Activated T-helper 17 cell treated with anti-CD3 and anti-CD28 coated beads, Interleukin-2, amount 50 U/mL, for 72 hours (primary cell): ENCODE measurements at regions not wholly inside any gene's neighbourhood (a gene's known extent, or its start where the extent isn't known, plus 50 kb on each side); places are given as distances from the start of the nearest gene placed in this dataset.

ENCODE experiments used
- ATAC-seq: fragments of 150-1000 bp; cut with Tn5 transposase; replicated peaks from 2 replicates; pipeline ENCODE4 v1.10.0; 2021; ENCODE audit warnings: mild to moderate bottlenecking, moderate library complexity
- H3K27ac Mint-ChIP-seq: one replicate; pipeline ENCODE4 v1.8.0; 2022; ENCODE audit warnings: mixed read lengths
- H3K27me3 Mint-ChIP-seq: one replicate; pipeline ENCODE4 v1.8.0; 2022; ENCODE audit warnings: mixed read lengths
- H3K36me3 Mint-ChIP-seq: one replicate; pipeline ENCODE4 v1.8.0; 2022; ENCODE audit warnings: low read depth, mild to moderate bottlenecking, mixed read lengths
- H3K4me1 Mint-ChIP-seq: one replicate; pipeline ENCODE4 v1.8.0; 2022; ENCODE audit warnings: mixed read lengths
- H3K4me3 Mint-ChIP-seq: one replicate; pipeline ENCODE4 v1.8.0; 2022; ENCODE audit warnings: mild to moderate bottlenecking, mixed read lengths
- H3K9me3 Mint-ChIP-seq: one replicate; pipeline ENCODE4 v1.8.0; 2022; ENCODE audit warnings: mixed read lengths

DNA sequence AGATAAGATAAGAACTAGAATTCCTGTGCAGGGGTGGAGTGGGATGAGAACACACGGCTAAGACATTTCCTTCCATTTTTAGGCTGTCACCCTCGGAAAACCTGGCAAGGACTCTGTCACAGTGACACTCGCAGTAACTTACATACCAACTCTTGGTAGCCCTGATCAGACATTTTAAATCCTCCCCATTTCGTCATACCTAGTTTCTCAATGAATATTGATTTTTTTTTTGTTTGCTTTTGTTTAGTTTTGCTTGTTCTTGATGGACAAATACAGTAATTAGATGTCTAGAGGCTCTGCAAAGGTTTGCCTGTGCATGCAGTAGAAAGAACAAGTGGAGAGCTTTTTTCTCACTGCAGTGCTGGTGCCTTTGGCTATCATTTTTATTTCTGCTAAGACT, 213.0 kb upstream of the FAM83B start:
- no peaks in the 10 kb centered on the region for H3K36me3 Mint-ChIP-seq
- no peaks in the 10 kb centered on the region for H3K4me1 Mint-ChIP-seq
- no peaks in the 10 kb centered on the region for H3K27me3 Mint-ChIP-seq
- H3K9me3 Mint-ChIP-seq = no peaks in the 10 kb centered on the region
- no peak for ATAC-seq
- no peak overlapping the region for H3K4me3 Mint-ChIP-seq
- H3K27ac Mint-ChIP-seq = no peak overlapping the region

- no peaks in the 10 kb centered on the region for H3K9me3 Mint-ChIP-seq
- no peaks in the 10 kb centered on the region for H3K27me3 Mint-ChIP-seq
- ATAC-seq = no peak
- H3K27ac Mint-ChIP-seq = no peak overlapping the region
- no peaks in the 10 kb centered on the region for H3K4me1 Mint-ChIP-seq
- H3K36me3 Mint-ChIP-seq = no peaks in the 10 kb centered on the region
- no peak overlapping the region for H3K4me3 Mint-ChIP-seq
These were observed 205.7 kb upstream of the FAM83B start for GRCh38 chr6:54640911-54641310.

DNA sequence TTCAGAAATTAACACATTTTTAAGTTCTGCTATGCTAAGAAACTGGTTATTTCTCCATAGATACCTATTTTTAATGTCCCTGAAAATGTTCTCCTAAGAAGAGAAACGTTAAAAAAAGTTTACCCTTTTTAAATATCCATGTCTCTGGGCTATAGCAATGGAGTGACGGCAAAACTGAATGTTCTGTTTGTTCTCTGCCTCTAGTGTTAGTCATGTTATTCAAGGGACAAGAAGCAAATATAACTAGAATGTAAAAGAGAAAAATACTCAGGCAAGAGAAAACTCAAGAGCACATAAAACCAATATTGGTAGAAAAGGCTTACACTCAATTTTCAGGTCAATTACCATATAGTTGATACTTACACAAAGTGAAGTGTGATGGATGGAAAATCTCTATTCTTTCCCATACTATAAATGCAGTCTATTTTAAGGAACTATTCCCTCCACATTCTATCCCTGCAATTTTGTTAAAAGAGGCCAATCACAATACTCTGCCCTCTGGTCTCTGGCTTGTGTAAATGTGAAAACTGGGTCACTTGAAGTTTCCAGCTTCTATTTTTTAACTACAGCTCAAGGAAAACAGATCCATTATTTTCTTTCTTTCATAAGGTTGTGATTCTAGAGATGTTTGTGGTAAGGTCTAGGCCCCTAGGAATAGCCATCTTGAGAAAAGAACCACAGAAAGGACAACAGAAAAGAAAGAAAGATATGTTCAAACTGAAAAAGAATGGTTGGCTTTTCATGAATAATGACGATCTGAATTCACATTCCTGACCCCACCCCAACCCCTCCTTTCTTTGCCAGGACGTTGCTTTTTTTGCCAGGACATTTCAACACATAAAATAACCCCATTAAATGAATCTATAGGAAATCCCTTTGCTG, 200.3 kb upstream of the FAM83B start:
- Mint-ChIP-seq H3K4me1 (no peaks in the 10 kb centered on the region), H3K9me3 (peaks cover 8% of the 10 kb centered on the region), H3K4me3 (no peak overlapping the region), H3K27me3 (no peaks in the 10 kb centered on the region), H3K27ac (no peak overlapping the region), H3K36me3 (no peaks in the 10 kb centered on the region)
- no peak for ATAC-seq

GRCh38 chr6:54646951-54647664, 199.5 kb upstream of the FAM83B start:
- ATAC-seq = no peak
- no peaks in the 10 kb centered on the region for H3K36me3 Mint-ChIP-seq
- H3K9me3 Mint-ChIP-seq = peaks cover 8% of the 10 kb centered on the region
- no peaks in the 10 kb centered on the region for H3K4me1 Mint-ChIP-seq
- no peak overlapping the region for H3K27ac Mint-ChIP-seq
- H3K27me3 Mint-ChIP-seq = no peaks in the 10 kb centered on the region
- no peak overlapping the region for H3K4me3 Mint-ChIP-seq

- no peak for ATAC-seq
- peaks cover 17% of the 10 kb centered on the region for H3K9me3 Mint-ChIP-seq
- H3K4me3 Mint-ChIP-seq = no peak overlapping the region
- no peak overlapping the region for H3K27ac Mint-ChIP-seq
- no peaks in the 10 kb centered on the region for H3K4me1 Mint-ChIP-seq
- H3K27me3 Mint-ChIP-seq = no peaks in the 10 kb centered on the region
- H3K36me3 Mint-ChIP-seq = no peaks in the 10 kb centered on the region
These were observed 192.2 kb upstream of the FAM83B start for GRCh38 chr6:54654381-54654780.

DNA sequence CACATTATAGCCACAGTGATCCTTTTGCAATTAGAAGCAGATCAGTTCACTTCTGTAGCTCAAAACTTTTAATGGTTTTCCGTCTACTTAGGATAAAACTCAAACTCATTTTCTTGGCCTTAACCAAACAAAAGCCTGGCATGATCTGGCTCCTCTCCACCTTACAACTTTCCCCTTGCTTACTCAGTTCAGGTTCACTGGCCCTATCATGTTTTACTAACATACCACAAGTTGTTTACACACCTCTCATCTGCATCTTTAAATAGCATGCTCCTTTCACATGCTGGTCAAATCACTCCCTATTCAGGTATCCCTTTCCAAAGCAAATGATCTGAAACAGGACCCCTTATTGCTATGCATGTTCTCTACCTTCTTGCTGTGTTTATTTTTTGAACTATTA, 191.4 kb upstream of the FAM83B start:
- Mint-ChIP-seq H3K36me3 (no peaks in the 10 kb centered on the region), H3K27ac (no peak overlapping the region), H3K9me3 (peaks cover 13% of the 10 kb centered on the region), H3K4me1 (no peaks in the 10 kb centered on the region), H3K4me3 (no peak overlapping the region), H3K27me3 (no peaks in the 10 kb centered on the region)
- ATAC-seq = no peak

- H3K9me3 Mint-ChIP-seq = no peaks in the 10 kb centered on the region
- no peaks in the 10 kb centered on the region for H3K4me1 Mint-ChIP-seq
- H3K27ac Mint-ChIP-seq = no peak overlapping the region
These were observed 181.3 kb upstream of the FAM83B start for GRCh38 chr6:54665278-54665677.

DNA sequence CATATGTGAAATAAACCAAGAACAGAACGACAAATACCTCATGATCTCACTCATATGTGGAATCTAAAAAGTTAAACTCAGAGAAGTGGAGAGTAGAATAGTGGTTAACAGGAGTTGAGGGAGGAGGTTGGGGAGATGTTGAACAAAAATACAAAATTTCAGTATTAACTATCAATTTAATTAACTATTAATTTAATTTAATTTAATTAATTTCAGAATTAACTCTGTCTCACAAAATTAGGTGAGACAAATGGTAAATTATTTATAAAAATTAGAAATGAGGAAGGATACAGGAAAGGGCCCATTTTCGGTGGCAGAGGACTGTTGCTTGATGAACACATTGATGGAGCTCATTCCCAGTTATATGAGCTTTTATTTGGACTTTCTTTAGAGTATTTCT, 166.0 kb upstream of the FAM83B start:
- no peak for ATAC-seq
- H3K4me3 Mint-ChIP-seq = no peak overlapping the region
- H3K4me1 Mint-ChIP-seq = no peaks in the 10 kb centered on the region
- H3K9me3 Mint-ChIP-seq = peaks cover 5% of the 10 kb centered on the region
- H3K27me3 Mint-ChIP-seq = no peaks in the 10 kb centered on the region
- H3K27ac Mint-ChIP-seq = no peak overlapping the region
- no peaks in the 10 kb centered on the region for H3K36me3 Mint-ChIP-seq

More at GRCh38 chr6:54665278-54665677, 181.3 kb upstream of the FAM83B start:
- no peak overlapping the region for H3K4me3 Mint-ChIP-seq
- H3K27me3 Mint-ChIP-seq = no peaks in the 10 kb centered on the region
- no peak for ATAC-seq
- no peaks in the 10 kb centered on the region for H3K36me3 Mint-ChIP-seq

- no peaks in the 10 kb centered on the region for H3K36me3 Mint-ChIP-seq
- H3K9me3 Mint-ChIP-seq = peaks cover 5% of the 10 kb centered on the region
- no peaks in the 10 kb centered on the region for H3K4me1 Mint-ChIP-seq
- ATAC-seq = no peak
- no peak overlapping the region for H3K27ac Mint-ChIP-seq
- H3K27me3 Mint-ChIP-seq = no peaks in the 10 kb centered on the region
- no peak overlapping the region for H3K4me3 Mint-ChIP-seq
These were observed 165.3 kb upstream of the FAM83B start for GRCh38 chr6:54681267-54681666.

DNA sequence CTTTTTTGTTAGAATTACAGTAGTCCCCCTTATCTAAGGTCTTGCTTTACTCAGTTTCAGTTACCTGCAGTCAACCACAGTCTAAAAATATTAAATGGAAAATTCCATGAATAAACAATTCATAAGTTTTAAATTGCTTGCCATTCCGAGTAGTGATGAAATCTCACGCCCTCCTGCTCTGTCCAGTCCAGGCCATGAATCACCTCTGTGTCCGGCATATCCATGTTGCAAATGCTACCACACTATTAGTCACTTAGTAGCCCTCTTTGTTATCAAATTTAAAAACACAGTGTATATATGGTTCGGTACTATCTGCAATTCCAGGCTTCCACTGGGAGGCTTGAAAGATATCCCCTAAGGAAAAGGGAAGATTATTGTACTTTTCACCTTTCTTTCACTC, 164.6 kb upstream of the FAM83B start:
- no peaks in the 10 kb centered on the region for H3K4me1 Mint-ChIP-seq
- H3K4me3 Mint-ChIP-seq = no peak overlapping the region
- no peak for ATAC-seq
- peaks cover 5% of the 10 kb centered on the region for H3K9me3 Mint-ChIP-seq
- H3K27ac Mint-ChIP-seq = no peak overlapping the region
- H3K27me3 Mint-ChIP-seq = no peaks in the 10 kb centered on the region
- no peaks in the 10 kb centered on the region for H3K36me3 Mint-ChIP-seq

- Mint-ChIP-seq H3K27me3 (no peaks in the 10 kb centered on the region), H3K9me3 (no peaks in the 10 kb centered on the region), H3K27ac (no peak overlapping the region), H3K4me1 (no peaks in the 10 kb centered on the region), H3K36me3 (no peaks in the 10 kb centered on the region), H3K4me3 (no peak overlapping the region)
- ATAC-seq = no peak
These were observed 157.0 kb upstream of the FAM83B start for GRCh38 chr6:54689620-54690019.

DNA sequence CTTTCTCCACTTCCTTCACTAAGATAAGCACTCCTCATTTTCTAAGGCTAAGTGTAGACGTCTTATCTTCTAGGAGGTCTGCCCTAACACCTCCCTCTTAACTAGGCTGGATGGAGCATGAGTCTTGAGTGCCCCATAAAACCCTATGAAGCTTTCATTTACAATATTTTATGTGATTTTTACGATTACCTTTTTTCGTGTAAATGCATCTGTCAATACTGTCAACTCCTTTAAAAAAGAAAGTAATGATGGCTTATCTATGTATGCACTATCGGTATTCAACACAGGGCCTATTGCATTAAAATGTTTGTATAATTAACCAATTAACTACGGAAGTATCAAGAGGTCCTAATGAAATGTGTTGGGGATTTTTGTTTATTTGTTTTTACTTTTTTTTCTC, 156.0 kb upstream of the FAM83B start:
- no peaks in the 10 kb centered on the region for H3K27me3 Mint-ChIP-seq

GRCh38 chr6:54694928-54695532, 151.5 kb upstream of the FAM83B start:
- no peak overlapping the region for H3K4me3 Mint-ChIP-seq
- no peaks in the 10 kb centered on the region for H3K9me3 Mint-ChIP-seq
- no peaks in the 10 kb centered on the region for H3K36me3 Mint-ChIP-seq
- ATAC-seq = no peak
- H3K27ac Mint-ChIP-seq = no peak overlapping the region
- no peaks in the 10 kb centered on the region for H3K4me1 Mint-ChIP-seq
- H3K27me3 Mint-ChIP-seq = no peaks in the 10 kb centered on the region

More for the DNA sequence above, 156.0 kb upstream of the FAM83B start:
- Mint-ChIP-seq H3K36me3 (no peaks in the 10 kb centered on the region), H3K4me1 (no peaks in the 10 kb centered on the region), H3K4me3 (no peak overlapping the region), H3K9me3 (no peaks in the 10 kb centered on the region), H3K27ac (no peak overlapping the region)
- ATAC-seq = no peak

DNA sequence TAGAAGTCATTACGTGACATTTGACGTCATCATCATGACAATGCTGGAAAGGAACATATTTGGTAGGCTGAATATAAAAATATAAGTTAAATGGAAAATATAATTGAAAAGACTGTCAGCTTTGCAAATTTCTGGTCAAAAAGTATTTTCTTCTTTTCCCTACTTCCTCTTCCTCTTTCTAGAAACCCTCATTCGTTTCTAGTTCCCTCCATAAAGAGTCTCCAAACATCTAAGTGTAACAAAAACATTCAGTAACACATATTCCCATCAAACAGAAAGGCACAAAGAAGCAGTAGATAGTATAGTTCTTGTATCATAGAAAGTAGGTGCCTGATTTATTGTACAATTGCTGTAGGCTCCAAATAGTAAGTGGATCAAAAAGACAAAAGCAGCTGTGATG, 150.8 kb upstream of the FAM83B start:
- H3K9me3 Mint-ChIP-seq = no peaks in the 10 kb centered on the region
- H3K4me3 Mint-ChIP-seq = no peak overlapping the region
- no peaks in the 10 kb centered on the region for H3K36me3 Mint-ChIP-seq
- H3K27ac Mint-ChIP-seq = no peak overlapping the region
- no peaks in the 10 kb centered on the region for H3K4me1 Mint-ChIP-seq
- no peak for ATAC-seq
- no peaks in the 10 kb centered on the region for H3K27me3 Mint-ChIP-seq

DNA sequence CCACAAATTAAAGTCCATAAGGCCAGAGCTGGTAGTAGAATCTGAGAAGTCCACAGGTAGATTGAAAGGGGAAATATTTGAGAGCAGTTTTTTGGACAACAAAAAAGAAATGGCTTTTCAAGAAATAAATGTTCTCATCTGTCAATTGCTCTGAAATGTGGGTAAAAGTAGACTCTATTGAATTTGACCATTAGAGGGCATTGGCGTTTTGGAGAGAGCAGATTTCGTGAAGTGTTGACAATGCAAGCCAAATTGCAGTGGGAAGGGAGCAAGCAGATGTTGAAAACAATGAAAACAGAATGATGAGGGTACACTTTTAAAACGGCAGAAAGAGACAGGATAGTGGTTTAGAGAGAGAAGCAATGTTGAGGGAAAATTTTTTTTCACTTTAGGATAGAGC, 149.1 kb upstream of the FAM83B start:
- Mint-ChIP-seq H3K27ac (no peak overlapping the region), H3K4me3 (no peak overlapping the region), H3K4me1 (no peaks in the 10 kb centered on the region), H3K36me3 (no peaks in the 10 kb centered on the region), H3K27me3 (no peaks in the 10 kb centered on the region), H3K9me3 (no peaks in the 10 kb centered on the region)
- no peak for ATAC-seq
